ENCODE measurements at regions not wholly inside any gene's neighbourhood (a gene's known extent, or its start where the extent isn't known, plus 50 kb on each side); places are given as distances from the start of the nearest gene placed in this dataset.
"Not testable (repeated sequence)": the region's sequence is repeated elsewhere in the genome, so short reads cannot be mapped to it uniquely, and the experiment has no call there.

DNA sequence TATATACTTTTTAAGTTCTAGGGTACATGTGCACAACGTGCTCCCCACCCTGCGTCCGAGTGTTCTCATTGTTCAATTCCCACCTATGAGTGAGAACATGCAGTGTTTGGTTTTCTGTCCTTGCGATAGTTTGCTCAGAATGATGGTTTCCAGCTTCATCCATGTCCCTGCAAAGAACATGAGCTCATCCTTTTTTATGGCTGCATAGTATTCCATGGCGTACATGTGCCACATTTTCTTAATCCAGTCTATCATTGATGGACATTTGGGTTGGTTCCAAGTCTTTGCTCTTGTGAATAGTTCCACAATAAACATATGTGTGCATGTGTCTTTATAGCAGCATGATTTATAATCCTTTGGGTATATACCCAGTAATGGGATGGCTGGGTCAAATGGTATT lies 148.1 kb upstream of the CHST15 start:
- TF ChIP-seq, protein P1, sequence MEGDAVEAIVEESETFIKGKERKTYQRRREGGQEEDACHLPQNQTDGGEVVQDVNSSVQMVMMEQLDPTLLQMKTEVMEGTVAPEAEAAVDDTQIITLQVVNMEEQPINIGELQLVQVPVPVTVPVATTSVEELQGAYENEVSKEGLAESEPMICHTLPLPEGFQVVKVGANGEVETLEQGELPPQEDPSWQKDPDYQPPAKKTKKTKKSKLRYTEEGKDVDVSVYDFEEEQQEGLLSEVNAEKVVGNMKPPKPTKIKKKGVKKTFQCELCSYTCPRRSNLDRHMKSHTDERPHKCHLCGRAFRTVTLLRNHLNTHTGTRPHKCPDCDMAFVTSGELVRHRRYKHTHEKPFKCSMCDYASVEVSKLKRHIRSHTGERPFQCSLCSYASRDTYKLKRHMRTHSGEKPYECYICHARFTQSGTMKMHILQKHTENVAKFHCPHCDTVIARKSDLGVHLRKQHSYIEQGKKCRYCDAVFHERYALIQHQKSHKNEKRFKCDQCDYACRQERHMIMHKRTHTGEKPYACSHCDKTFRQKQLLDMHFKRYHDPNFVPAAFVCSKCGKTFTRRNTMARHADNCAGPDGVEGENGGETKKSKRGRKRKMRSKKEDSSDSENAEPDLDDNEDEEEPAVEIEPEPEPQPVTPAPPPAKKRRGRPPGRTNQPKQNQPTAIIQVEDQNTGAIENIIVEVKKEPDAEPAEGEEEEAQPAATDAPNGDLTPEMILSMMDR (IDR thresholded peaks at IDR 0.05): not testable (repeated sequence)
- TF ChIP-seq EP300, POLR2AphosphoS5 (IDR thresholded peaks at IDR 0.05): not testable (repeated sequence)

All from suprapubic skin (tissue), 4 donors.